Middle frontal gyrus (tissue), 1 donor: ENCODE measurements at regions not wholly inside any gene's neighbourhood (a gene's known extent, or its start where the extent isn't known, plus 50 kb on each side); places are given as distances from the start of the nearest gene placed in this dataset.
"Not testable (repeated sequence)": the region's sequence is repeated elsewhere in the genome, so short reads cannot be mapped to it uniquely, and the experiment has no call there.

Experiments used
- DNase-seq: peaks from one replicate; pipeline ENCODE4 v3.0.0-alpha.2; 2015; ENCODE audit warnings: low spot score; ENCODE audit errors: extremely low spot score

GRCh38 chr3:110969229-110970211 lies 102.1 kb upstream of the NECTIN3 start:
- DNase-seq, result no peak

DNA sequence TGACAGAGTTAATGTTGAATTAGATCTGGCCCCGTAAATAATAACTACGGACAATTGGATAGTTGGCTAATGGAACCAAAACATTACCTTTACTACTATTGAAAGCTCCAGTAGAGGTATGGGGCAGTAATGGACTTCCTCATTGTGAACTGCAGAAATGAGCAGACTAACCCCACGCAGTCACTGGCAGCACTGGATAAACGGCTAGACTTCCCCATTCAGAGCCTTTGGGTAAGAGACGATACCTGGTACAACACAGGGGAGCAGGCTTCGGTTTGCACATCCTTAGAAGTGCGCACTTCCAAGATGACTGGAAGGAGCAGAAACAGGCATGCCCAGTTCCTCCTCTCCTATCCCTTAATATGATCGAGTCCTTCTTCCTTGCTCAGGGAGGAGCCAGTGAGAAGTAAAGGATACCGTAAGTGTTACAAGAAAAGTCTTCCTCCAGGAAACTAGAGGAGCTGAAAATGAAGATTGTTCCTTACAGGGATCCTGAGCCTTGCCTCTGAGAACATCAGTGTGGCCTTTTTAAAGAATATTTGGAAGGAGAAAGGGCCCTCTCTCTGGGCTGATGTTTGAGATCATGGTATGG lies 100.5 kb upstream of the NECTIN3 start:
- no peak for DNase-seq

DNA sequence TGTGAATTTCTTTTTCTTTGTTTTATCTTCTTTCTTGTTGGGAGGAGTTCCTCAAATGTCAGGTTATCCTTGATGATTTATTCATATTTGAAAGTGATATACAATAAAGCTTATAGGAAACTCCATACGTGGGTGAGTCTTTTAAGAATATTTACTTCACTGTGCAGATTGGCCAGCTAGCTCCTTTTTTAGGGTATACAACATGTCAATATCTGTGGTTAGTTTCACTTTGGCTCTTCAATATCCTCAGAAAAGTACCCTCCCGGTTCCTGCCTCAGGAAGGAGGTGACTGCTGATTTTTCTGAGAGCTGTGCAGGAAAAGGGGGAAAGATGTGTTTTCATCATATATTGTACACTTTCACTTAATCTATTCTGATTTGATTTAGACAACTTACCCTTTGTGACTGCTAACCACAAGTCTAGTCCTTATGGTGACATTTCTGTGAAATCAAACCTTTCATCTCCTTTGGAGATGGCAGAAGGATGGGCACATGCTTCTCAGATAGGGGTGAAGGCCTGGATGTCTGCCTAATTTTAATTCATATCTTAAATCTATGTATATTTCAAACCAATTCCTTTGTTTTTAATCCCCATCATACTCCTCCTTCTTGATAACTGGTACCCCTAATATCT lies 98.2 kb upstream of the NECTIN3 start:
- no peak for DNase-seq

- no peak for DNase-seq
Measured at GRCh38 chr3:110974902-110975301, 96.7 kb upstream of the NECTIN3 start.

DNA sequence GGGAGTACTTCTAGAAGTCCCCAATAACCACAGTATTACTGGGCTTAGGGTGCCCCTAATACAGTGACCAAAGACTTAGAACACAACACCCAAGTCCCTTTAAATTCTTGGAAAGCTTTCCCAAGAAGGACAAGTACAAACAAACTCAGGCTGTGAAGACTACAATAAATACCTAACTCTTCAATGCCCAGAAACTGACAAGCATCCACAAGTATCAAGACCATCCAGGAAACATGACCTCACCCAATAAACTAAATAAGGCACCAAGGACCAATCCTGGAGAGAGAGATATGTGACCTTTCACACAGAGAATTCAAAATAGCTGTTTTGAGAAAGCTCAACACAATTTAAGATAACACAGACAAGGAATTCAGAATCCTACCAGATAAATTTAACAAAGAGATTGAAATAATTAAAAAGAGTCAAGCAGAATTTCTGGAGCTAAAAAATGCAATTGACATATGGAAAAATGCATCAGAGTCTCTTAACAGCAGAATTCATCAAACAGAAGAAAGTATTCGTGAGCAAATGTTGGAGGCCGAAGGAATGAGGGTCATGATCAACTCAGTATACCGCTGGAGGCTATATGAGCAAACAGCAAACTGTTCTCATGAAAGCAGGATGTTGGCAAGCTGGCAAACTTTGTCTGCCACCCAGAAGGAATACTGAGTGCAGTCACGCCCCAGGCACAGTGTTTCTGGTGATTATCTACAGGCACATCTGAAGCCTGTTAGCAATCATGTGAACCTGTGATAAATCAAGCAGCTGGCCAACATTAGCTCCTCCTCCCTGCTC lies 87.0 kb upstream of the NECTIN3 start:
- DNase-seq, result no peak

GRCh38 chr3:110989446-110989845 lies 82.2 kb upstream of the NECTIN3 start:
- DNase-seq, result no peak

GRCh38 chr3:110995461-110996231 lies 76.0 kb upstream of the NECTIN3 start:
- DNase-seq, result no peak

- not testable (repeated sequence) for DNase-seq
Measured at GRCh38 chr3:110998766-110999165, 72.8 kb upstream of the NECTIN3 start.

DNA sequence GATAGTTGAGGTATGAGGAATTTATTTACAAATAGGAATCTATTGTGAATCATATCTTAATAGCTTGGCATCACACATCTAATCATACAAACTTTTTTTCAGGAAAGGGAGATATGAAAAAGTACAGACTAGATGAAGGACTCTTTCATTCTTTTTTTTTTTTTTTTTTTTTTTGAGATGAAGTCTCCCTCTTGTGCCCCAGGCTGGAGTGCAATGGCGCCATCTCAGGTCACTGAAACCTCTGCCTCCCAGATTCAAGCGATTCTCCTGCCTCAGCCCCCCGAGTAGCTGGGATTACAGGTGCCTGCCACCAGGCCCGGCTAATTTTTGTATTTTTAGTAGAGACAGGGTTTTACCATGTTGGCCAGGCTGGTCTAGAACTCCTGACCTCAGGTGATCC lies 65.1 kb upstream of the NECTIN3 start:
- not testable (repeated sequence) for DNase-seq

GRCh38 chr3:111012388-111013248 lies 59.0 kb upstream of the NECTIN3 start:
- no peak for DNase-seq
